ENCODE measurements at regions not wholly inside any gene's neighbourhood (a gene's known extent, or its start where the extent isn't known, plus 50 kb on each side); places are given as distances from the start of the nearest gene placed in this dataset.

DNA sequence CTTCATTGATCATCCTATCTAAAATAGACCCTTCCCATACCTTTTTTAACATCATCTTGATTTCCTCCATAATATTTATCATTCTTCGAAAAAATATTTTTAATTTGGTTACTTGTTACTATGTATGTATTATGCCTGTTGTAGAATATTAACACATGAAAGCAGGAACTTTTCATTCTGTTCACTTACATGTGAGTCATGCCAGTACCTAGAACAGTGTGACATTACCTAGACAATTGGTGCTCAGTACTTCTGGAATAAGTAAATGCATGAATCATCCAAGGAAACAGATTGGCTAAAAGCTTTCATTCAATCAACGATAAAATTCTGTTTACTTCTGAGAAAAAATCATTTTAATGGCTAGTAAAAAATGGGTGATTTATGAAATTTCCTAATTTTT, 76.4 kb downstream of the CXXC4 start:
- DNase-seq: no peak

- DNase-seq: no peak
Observed at GRCh38 chr4:104417357-104417882, 77.3 kb downstream of the CXXC4 start.

DNA sequence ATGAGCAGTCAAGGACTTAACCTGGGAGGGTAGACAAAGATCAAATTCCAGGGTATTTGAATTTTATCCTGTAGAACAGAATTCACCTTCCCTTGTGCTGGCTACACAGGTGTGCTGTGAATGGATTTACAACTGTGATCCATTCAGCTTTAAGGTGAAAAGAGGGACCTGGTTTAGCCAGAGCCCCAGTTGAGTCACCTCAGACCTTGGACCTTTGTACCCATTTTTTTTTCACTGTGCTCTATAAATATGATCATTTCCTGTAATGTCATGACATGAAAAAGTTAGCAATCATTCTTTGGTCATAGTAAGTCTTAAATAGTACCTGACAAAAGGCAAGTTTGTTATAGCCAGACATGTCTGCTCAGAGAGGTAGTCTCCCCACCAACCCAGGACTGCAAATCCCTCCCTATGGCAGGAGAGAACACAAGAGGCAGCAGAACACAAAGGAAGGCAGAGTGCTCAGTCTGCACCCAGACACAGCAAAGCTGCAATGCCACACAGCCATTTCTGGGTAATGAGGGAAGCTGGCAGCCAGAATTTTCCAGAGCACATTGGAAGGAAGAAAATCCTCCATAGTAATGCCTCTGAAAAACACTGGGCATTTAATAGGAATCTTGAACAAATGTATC, 77.9 kb downstream of the CXXC4 start:
- no peak for DNase-seq

DNA sequence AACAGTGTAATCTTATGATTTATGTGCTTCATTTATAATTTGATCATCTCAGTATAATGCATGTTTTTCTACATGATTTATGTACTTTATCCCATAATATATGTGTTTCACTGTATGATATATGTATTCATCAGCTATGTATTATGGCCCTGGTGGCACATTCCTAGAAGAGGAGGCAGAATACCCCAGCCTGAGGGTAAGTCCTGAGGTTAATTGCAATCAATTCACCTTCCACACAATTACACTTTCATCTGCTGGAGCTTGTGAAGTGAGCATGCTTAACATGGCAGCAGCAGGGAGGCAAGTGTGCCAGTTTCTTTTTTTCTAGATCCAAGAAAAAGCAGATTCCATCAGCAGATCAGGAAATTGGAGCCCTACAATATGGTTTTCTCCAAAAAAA, 81.2 kb downstream of the CXXC4 start:
- DNase-seq: no peak

DNA sequence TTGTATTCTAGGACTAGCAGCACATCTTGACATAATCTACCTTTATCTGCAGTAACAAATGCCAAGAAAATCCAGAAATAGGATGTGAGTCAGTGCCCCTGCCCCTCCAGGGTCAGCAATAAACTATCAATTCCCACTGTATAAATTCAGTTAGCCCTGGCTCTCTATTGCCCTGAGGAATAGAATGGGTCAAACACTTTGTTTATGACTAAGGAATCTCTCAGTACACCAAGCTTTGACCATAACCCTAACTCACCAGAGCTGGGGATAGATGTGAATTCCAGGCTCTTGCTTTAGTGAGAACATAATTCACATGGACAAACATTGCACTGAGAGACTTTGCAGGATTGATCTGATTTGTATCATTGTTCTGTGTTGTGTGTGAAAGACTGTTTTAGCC, 82.3 kb downstream of the CXXC4 start:
- DNase-seq: no peak

GRCh38 chr4:104411502-104411901, 83.2 kb downstream of the CXXC4 start:
- DNase-seq: no peak

DNA sequence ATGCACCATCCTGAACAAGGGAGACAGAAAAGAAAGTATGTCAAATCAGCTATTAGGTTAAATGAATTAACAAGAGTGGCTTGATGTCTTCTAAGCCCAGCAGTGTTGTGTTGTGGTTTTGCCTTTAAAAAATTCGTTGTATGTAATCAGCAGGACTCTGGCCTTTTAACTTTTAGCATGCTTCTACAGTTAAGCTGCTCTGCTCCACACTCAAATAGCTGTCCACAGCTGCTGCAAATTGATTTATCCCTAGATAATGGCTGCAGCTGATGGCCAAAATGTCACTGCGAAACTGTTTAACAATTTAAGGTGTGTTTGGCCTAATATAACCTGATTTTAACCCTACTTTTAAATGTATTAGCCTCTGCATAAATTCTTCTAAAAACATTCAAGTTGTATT, 85.8 kb downstream of the CXXC4 start:
- DNase-seq: no peak

DNA sequence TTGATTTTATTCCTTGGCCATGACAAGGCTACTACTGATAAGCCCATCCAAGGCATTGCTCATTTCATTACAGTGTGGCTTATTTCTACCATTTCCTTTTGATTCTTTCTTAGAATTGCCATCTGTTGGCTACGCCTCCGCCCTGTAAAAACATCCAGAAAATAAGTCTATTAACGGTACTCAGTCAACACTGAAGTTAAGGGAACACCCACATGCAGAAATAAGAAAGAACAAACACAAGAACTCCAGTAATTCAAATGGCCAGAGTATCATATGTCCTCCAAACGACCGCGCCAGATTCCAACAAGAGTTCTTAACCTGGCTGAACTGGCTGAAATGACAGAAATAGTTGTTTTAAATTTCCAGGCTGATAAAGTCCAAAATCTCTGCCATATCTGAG, 90.3 kb downstream of the CXXC4 start:
- no peak for DNase-seq

DNA sequence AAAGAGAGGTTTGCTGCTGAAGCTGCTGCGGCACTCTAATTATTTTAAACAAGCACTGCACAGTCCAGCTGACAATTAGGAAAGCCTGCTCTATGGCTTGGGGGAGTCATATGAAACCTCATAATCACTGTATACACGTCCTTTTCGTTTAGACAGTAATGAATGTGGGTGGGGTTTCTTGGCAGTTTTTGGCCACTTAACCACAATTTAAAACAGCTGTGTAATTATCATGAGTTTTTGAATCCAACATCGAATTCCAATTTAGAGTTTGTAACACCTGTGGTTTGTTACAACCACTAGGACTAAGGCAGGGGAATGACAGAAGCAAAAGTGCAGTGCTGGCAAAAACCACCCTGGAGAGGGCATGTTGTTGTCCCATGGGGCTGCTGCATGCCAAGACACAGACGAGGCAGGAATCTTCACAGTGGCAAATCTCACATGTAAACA, 99.5 kb downstream of the CXXC4 start:
- no peak for DNase-seq

DNA sequence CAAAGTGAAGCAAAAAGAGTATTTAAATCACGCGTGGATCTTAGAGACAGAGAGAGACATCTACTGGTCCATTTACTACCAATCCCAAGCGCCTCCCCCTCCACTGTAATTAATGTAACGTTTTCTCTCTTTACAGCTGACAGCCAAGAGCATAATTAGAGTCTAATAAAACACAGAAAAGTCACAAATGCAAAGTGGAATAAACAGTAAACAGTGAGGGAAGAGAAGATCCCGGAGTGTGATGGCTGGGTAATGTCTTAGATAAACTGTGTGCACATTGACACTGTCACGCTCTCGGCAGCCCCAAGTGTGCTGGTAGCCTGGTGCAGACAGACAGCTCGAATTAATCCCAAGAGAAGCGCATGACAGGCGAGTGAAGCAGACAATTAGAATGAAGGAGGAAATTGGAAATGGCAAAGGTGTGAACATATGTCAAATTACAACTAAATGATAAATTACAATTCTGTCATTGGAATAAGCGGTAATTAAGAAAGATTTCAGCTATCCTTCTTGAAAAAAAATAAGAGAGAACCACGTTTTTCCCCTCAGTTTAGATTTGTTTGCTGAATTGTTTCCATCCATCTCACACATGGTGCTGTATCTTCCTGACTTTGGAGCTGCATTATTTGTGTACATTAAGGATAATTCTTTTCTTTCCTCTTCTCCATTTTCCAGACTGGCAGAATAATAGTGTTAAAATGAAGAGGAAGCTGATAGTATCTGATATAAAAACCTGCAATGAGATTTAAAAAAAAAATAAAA, 100.1 kb downstream of the CXXC4 start:
- DNase-seq: no peak

DNA sequence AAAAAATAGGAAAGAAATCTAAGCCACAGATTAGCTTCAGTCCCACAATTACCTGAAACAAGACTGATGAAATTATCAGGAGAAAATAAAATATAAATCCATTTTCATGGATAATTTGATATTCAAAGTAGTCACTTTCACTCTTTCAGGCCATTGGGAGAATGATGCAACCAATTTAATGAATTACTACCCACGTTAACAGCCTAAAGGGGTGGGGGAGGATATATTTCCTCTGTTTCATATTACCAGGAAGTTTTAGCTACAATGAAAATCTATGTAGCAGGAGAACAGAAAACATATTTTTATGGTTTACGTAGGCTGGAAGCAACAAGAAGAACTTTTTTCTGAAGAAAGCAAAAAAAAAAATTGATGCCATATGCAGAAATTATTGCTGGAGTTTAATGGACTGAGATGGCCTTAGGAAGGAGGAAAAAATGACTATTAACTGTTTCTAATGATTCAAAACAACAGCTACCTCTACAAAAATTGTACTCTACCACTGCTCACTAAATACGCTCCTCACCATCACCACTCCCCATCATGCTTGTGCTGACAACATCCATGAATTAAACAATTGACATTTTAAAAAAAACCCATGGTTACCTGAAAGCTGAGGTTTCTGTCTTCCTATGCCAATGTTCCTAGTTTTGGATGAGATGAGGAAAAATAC, 100.9 kb downstream of the CXXC4 start:
- DNase-seq: no peak

GRCh38 chr4:104385713-104386112, 109.0 kb downstream of the CXXC4 start:
- DNase-seq: no peak

DNA sequence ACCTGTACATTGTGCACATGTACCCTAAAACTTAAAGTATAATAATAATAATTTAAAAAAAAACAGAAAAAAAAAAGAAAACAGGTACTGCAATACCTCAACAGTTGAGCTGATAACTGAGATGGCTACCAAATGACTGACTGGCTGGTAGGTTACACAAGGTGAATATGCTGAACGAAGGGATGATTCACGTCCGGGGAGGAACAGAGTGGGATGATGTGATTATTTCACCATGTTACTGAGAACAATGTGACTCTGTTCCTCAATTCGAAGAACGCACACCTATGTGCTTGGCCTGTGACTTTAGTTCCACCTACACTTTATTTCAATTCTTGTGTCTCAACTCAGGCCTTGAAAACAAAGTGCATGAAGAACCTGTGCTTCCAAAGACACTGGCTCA, 111.7 kb downstream of the CXXC4 start:
- DNase-seq: no peak

- no peak for DNase-seq
Observed at GRCh38 chr4:104381729-104382128, 113.0 kb downstream of the CXXC4 start.

DNA sequence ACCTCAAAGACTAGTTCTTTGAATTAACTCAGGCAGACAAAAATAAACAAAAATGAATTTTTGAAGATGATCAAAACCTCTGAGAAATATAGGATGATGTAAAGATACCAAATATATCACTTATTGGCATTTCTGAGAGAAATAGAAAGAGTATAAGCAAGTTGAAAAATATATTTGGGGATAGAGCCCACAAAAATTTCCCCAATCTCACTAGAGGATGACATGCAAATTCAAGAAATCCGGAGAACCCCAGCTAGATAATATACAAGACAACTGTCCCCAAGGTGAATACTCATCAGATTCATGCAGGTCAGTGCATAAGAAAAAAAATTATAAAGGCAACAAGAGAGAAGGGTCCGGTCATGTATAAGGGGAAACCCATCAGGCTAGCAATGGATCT, 129.1 kb downstream of the CXXC4 start:
- DNase-seq: no peak

- DNase-seq: no peak
Observed at GRCh38 chr4:104353481-104353880, 141.2 kb downstream of the CXXC4 start.

GRCh38 chr4:104352211-104352610, 142.5 kb downstream of the CXXC4 start:
- DNase-seq: no peak

- DNase-seq: no peak
Observed at GRCh38 chr4:104351706-104352105, 143.0 kb downstream of the CXXC4 start.

GRCh38 chr4:104345598-104346242, 149.0 kb downstream of the CXXC4 start:
- DNase-seq: no peak

GRCh38 chr4:104344342-104344980, 150.2 kb downstream of the CXXC4 start:
- no peak for DNase-seq

- DNase-seq: no peak
Observed at GRCh38 chr4:104334410-104334809, 160.3 kb downstream of the CXXC4 start.

DNA sequence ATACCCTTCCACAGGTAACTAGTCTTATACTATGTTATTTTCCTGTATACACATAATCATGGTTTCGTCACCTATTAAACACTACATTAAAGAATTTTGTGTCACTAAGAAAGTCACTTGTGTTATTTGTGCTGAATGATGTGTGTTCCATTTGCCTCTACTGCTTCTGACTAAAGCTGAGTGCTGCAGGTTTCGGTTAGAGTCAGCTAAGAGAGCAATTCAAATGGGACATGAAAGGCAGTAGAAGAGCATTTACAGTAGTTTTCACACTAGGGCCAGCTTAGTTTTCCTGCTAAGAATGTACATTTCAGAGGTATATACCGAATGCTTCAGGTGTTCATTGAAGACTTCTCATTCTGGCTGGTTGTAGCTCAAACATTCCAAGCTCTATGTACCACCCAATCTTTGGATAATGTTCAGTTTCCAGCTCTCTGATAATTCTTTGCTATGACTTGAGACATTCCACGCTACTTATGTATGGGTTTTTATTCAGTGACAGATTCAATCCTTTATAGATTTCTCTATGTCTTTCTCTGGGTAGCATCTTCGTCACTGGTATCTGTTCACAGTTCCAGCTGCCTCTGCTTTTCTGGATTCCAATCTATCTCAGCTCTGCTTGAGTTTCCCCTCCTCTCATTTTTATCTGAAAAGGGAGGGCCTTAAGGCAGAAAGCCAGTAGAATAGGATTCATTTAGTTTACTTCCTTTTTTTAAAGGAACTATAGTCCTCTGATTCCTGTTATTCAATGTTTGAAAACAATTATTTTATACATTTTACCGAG, 164.4 kb downstream of the CXXC4 start:
- no peak for DNase-seq

All from activated gamma-delta T cell (primary cell).